GM23338 (cell line): ENCODE measurements at regions not wholly inside any gene's neighbourhood (a gene's known extent, or its start where the extent isn't known, plus 50 kb on each side); places are given as distances from the start of the nearest gene placed in this dataset.

Experiments
- ATAC-seq: fragments of 200-7000 bp; cut with Tn5 transposase; 3 replicates; pipeline ENCODE4 v1.9.1; 2020
- DNase-seq: peaks from one replicate; pipeline ENCODE4 v3.0.0-alpha.2; 2015; ENCODE audit warnings: low spot score
- H2AFZ ChIP-seq: fragments of 200-600 bp; sonication (generic); 2 replicates; pipeline ENCODE4 v1.8.0; 2016; ENCODE audit warnings: antibody characterized with exemption, mild to moderate bottlenecking, moderate library complexity
- H3F3A ChIP-seq: fragments of 200-600 bp; sonication (generic); replicated peaks from 2 replicates; pipeline ENCODE4 v1.8.0; 2017; ENCODE audit warnings: antibody characterized with exemption, mixed run types, low read depth
- H3K27ac ChIP-seq: fragments of 200-600 bp; sonication (generic); 2 replicates; pipeline ENCODE4 v1.6.1; 2016; ENCODE audit warnings: low read depth
- H3K27me3 ChIP-seq: fragments of 200-600 bp; sonication (generic); 2 replicates; pipeline ENCODE4 v1.8.0; 2016; ENCODE audit warnings: mild to moderate bottlenecking, mixed run types, moderate library complexity; ENCODE audit not compliant: insufficient read depth
- H3K36me3 ChIP-seq: fragments of 200-600 bp; sonication (generic); 2 replicates; pipeline ENCODE4 v1.8.0; 2016; ENCODE audit warnings: mild to moderate bottlenecking; ENCODE audit not compliant: insufficient read depth
- H3K4me1 ChIP-seq: fragments of 200-600 bp; sonication (generic); 2 replicates; pipeline ENCODE4 v1.8.0; 2016; ENCODE audit warnings: mild to moderate bottlenecking, moderate library complexity; ENCODE audit not compliant: insufficient read depth
- H3K4me2 ChIP-seq: fragments of 200-600 bp; sonication (generic); 2 replicates; pipeline ENCODE4 v1.7.1; 2017; ENCODE audit warnings: mixed run types
- H3K4me3 ChIP-seq: fragments of 200-600 bp; sonication (generic); 2 replicates; pipeline ENCODE4 v1.6.1; 2016; ENCODE audit warnings: mixed run types
- H3K79me2 ChIP-seq: fragments of 200-600 bp; sonication (generic); replicated peaks from 2 replicates; pipeline ENCODE4 v1.8.0; 2017; ENCODE audit warnings: mild to moderate bottlenecking; ENCODE audit not compliant: insufficient read depth
- H3K9me2 ChIP-seq: fragments of 200-600 bp; sonication (generic); 2 replicates; pipeline ENCODE4 v1.8.0; 2017; ENCODE audit not compliant: insufficient read depth
- H4K20me1 ChIP-seq: fragments of 200-600 bp; sonication (generic); replicated peaks from 2 replicates; pipeline ENCODE4 v1.8.0; 2017; ENCODE audit warnings: mild to moderate bottlenecking; ENCODE audit not compliant: insufficient read depth
- H3K27ac Mint-ChIP-seq: 2 replicates; pipeline ENCODE4 v1.8.0; 2020; ENCODE audit warnings: inconsistent platforms, mild to moderate bottlenecking, moderate library complexity, mixed read lengths
- H3K27me3 Mint-ChIP-seq: 3 replicates; pipeline ENCODE4 v1.8.0; 2022; ENCODE audit warnings: low read depth, mild to moderate bottlenecking, moderate library complexity, mixed read lengths, inconsistent platforms; ENCODE audit not compliant: insufficient read depth, poor library complexity
- H3K36me3 Mint-ChIP-seq: 3 replicates; pipeline ENCODE4 v1.8.0; 2021; ENCODE audit warnings: low read depth, mild to moderate bottlenecking, inconsistent platforms, moderate library complexity, mixed read lengths
- H3K4me1 Mint-ChIP-seq: 3 replicates; pipeline ENCODE4 v1.8.0; 2020; ENCODE audit warnings: mild to moderate bottlenecking, inconsistent platforms, mixed read lengths
- H3K4me3 Mint-ChIP-seq: 3 replicates; pipeline ENCODE4 v1.8.0; 2021; ENCODE audit warnings: moderate library complexity, mild to moderate bottlenecking, inconsistent platforms, mixed read lengths
- H3K9me3 Mint-ChIP-seq: 3 replicates; pipeline ENCODE4 v1.8.0; 2020; ENCODE audit warnings: moderate library complexity, mild to moderate bottlenecking, inconsistent platforms, mixed read lengths
- CREB1 ChIP-seq: fragments of 250-450 bp; sonication (Bioruptor Pico); IDR thresholded peaks from 2 replicates; pipeline ENCODE4 v1.5.0; 2020; ENCODE audit warnings: low read depth, mild to moderate bottlenecking, moderate library complexity
- CTCF ChIP-seq, 2 experiments: fragments of 200-600 bp in 1 of 2; sonication (generic) in 1 of 2; conservative IDR thresholded peaks; 2 replicates each; pipeline versions ENCODE4 v1.5.1 to v1.6.1; 2016 to 2017; ENCODE audit warnings: antibody characterized with exemption in 2 of 2, low read depth in 2 of 2, mild to moderate bottlenecking in 2 of 2, moderate library complexity in 1 of 2
- ETS1 ChIP-seq: IDR thresholded peaks from 2 replicates; pipeline ENCODE4 v1.6.1; 2016; ENCODE audit warnings: antibody characterized with exemption
- EZH2 ChIP-seq: fragments of 200-600 bp; sonication (generic); IDR thresholded peaks from one replicate; pipeline ENCODE4 v1.8.0; 2017; ENCODE audit warnings: antibody characterized with exemption, mild to moderate bottlenecking, low read depth; ENCODE audit not compliant: unreplicated experiment
- EZH2phosphoT487 ChIP-seq: fragments of 200-600 bp; sonication (generic); IDR thresholded peaks from one replicate; pipeline ENCODE4 v1.8.1; 2018; ENCODE audit warnings: antibody characterized with exemption; ENCODE audit not compliant: unreplicated experiment
- JUNB ChIP-seq: IDR thresholded peaks from one replicate; pipeline ENCODE4 v1.6.1; 2016; ENCODE audit warnings: antibody characterized with exemption; ENCODE audit not compliant: unreplicated experiment
- NANOG ChIP-seq: IDR thresholded peaks from 2 replicates; pipeline ENCODE4 v1.6.1; 2016; ENCODE audit warnings: antibody characterized with exemption, borderline replicate concordance
- POLR2AphosphoS5 ChIP-seq: IDR thresholded peaks from 2 replicates; pipeline ENCODE4 v1.6.1; 2016; ENCODE audit warnings: antibody characterized with exemption, low read depth
- REST ChIP-seq: IDR thresholded peaks from one replicate; pipeline ENCODE4 v1.6.1; 2018; ENCODE audit warnings: antibody characterized with exemption; ENCODE audit not compliant: unreplicated experiment
- STAT1 ChIP-seq: IDR thresholded peaks from one replicate; pipeline ENCODE4 v1.6.1; 2016; ENCODE audit warnings: antibody characterized with exemption; ENCODE audit not compliant: unreplicated experiment
- ZNF114 ChIP-seq: fragments of 250-450 bp; sonication (Bioruptor Pico); IDR thresholded peaks from 2 replicates; pipeline ENCODE4 v1.5.0; 2020; ENCODE audit warnings: mild to moderate bottlenecking, moderate library complexity
- ZNF331 ChIP-seq: fragments of 250-450 bp; sonication (Bioruptor Pico); IDR thresholded peaks from 2 replicates; pipeline ENCODE4 v1.5.0; 2020; ENCODE audit warnings: low read depth, mild to moderate bottlenecking, moderate library complexity
- ZNF462 ChIP-seq: fragments of 250-450 bp; sonication (Bioruptor Pico); IDR thresholded peaks from 2 replicates; pipeline ENCODE4 v1.5.0; 2020; ENCODE audit warnings: mild to moderate bottlenecking, moderate library complexity

- Histone ChIP-seq H3K27me3 (no peaks in the 10 kb centered on the region), H3K79me2 (no peaks in the 10 kb centered on the region), H3K9me2 (no peaks in the 10 kb centered on the region; the same call in 1 of the 2 replicates), H3K36me3 (no peaks in the 10 kb centered on the region), H3K27ac (no peak overlapping the region), H4K20me1 (no peaks in the 10 kb centered on the region), H3K4me3 (no peak overlapping the region), H2AFZ (peak overlapping the region; percentile 14; the same call in 1 of the 2 replicates), H3F3A (no peaks in the 10 kb centered on the region), H3K4me2 (no peak overlapping the region), H3K4me1 (no peaks in the 10 kb centered on the region)
- H3K4me3 Mint-ChIP-seq = no peak overlapping the region
- DNase-seq (no peak), ATAC-seq (no peak)
- no peaks in the 10 kb centered on the region for H3K4me1 Mint-ChIP-seq
- TF ChIP-seq ZNF331 (CRISPR knock-in tag) (no peak), CREB1 (no peak), STAT1 (no peak), REST (no peak), ZNF114 (CRISPR knock-in tag) (no peak), CTCF (conservative IDR thresholded peaks at IDR 0.05; ENCODE audit: low read depth in 2 of 2) (no peak; a peak in 1 of 4 replicates), POLR2AphosphoS5 (no peak), NANOG (no peak), ZNF462 (CRISPR knock-in tag) (no peak), EZH2phosphoT487 (no peak), JUNB (no peak), EZH2 (no peak), ETS1 (no peak)
- H3K27ac Mint-ChIP-seq = no peak overlapping the region
- H3K27me3 Mint-ChIP-seq = no peaks in the 10 kb centered on the region
- H3K36me3 Mint-ChIP-seq = no peaks in the 10 kb centered on the region
- H3K9me3 Mint-ChIP-seq = no peaks in the 10 kb centered on the region; the same call in 2 of the 3 replicates
Measured at GRCh38 chr5:109580225-109580624, 109.5 kb upstream of the MAN2A1 start.
